ENCODE measurements at regions not wholly inside any gene's neighbourhood (a gene's known extent, or its start where the extent isn't known, plus 50 kb on each side); places are given as distances from the start of the nearest gene placed in this dataset.
A peak's percentile ranks its signal among the peaks of the same experiment; 100 is the strongest.
"Not testable (repeated sequence)": the region's sequence is repeated elsewhere in the genome, so short reads cannot be mapped to it uniquely, and the experiment has no call there.

DNA sequence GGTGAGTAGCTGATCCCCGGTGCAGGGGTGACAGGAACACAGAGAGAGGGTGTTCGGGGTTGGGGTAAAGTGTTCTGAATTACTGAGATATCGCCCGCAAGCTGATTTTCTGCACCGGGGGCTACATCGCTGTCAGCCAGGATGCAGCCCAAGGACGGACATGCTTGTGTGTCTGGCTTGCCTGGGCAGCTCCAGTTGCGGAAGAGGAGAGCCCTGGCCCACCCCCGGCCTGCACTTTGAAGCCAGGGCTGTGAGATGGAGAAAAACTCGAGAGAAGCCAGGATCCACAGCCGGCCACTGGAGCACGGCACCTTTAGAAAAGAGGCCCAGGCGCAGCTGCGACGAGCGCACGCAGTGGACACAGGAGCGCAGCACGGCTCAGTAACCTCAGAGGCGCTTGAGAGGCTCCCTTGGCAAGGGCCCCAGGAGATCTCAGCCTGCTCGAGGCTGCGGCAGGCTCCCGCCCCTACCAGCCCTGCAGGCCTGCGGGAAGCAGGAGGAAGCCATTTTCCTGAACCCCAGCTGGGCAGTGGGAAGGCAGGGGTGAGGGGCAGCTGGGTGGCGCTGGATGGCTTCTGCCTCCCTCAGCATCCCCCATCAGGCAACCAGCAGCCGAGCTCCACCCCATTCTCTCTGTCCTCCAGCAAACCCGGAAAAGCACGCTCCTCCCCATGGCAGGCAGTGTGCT is 59.2 kb downstream of the C9orf50 start:
- DNase-seq (ENCODE audit: low spot score): no peak

- no peak for DNase-seq (ENCODE audit: low spot score)
Observed at GRCh38 chr9:129560881-129561306, 60.0 kb downstream of the C9orf50 start.

DNA sequence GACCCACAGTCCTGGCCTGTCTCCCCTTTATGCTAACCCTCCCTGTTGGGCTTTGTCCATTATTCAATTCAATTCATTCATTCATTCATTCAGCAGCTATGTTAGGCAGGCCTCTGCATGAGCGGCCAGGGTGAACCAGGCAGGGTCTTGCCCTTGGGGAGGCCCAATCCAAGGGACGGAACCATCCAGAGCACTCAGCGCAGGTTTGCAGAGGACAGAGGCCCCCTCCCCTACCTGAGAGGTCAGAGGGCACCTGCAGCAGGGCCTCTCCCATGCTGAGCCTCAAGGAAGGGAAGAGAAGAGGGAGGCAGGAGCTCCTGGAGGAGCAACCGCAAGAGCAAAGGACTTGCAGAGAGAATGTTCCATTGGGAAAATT is 61.4 kb downstream of the C9orf50 start:
- no peak for DNase-seq (ENCODE audit: low spot score)

DNA sequence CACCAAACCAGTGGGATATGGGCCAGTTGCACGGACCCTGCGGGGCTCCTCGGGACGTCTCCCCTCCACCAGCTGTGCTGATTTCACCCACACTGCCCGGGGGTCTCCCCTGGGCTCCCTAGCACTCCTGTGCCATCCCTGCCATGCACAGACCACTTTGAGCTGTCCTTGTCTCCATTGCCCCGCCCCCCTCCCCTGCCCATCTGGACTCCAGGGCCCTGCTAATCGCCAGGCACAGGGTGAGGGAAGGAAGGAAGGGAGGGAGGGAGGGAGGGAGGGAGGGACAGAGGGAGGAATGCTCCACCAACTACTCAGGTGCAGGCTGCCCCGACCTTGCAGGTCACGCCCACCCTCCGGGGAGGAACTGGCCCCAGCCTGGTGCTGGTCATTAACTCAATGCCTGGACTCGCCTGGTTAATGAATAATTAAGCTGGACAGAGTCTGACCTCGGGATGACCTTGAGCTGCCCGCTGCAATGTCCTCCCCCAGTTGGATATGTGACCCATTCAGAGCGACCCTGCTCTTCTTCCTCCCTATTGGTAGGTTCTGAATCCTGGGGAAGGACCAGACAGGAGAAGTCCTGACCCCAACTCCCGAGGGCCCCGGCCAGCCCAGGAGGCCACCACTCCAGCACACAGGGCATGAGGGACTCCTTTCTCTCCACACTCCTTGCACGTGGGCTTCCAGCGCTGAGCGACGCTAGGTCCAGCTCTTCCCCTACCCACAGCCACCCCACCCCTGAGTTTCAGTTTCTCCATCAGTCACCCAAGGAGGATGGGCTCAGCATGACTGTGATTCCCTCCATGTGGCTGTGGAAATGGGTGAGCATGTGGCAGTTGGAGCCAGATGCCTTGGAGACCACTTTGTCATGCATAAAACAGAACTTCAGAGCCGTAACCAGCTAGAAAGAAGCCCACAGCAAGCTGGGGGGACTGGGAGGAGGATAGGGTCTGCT is 62.1 kb downstream of the C9orf50 start:
- no peak for DNase-seq (ENCODE audit: low spot score)

DNA sequence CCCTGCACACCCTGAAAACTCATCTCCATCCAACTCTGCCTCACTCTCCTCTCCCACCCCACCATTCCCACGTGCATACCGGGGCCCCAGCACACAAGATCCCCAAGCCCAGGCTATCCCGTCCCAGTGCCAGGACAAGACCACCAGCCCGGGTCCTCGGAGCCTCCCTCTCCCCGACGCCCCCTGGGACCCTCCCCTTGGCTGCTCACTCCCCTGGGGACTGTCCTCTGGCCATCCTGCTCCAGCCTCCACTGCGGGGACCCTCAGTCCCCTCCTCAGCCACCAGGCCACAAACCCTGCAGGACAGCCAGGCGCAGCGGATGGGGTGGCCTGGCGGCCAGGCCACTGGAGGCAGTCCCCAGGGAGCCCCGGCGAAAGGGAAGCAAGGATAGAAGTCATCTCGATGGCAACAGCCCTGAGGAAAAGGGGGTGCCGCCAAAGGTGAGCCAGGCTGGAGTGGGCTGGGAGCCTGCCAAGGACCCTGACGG is 62.8 kb downstream of the C9orf50 start:
- DNase-seq (ENCODE audit: low spot score): no peak

- DNase-seq (ENCODE audit: low spot score): no peak
Observed at GRCh38 chr9:129557192-129558036, 63.5 kb downstream of the C9orf50 start.

- DNase-seq (ENCODE audit: low spot score): no peak
Observed at GRCh38 chr9:129556491-129557191, 64.3 kb downstream of the C9orf50 start.

GRCh38 chr9:129555512-129556215 is 65.2 kb downstream of the C9orf50 start:
- no peak for DNase-seq (ENCODE audit: low spot score)

DNA sequence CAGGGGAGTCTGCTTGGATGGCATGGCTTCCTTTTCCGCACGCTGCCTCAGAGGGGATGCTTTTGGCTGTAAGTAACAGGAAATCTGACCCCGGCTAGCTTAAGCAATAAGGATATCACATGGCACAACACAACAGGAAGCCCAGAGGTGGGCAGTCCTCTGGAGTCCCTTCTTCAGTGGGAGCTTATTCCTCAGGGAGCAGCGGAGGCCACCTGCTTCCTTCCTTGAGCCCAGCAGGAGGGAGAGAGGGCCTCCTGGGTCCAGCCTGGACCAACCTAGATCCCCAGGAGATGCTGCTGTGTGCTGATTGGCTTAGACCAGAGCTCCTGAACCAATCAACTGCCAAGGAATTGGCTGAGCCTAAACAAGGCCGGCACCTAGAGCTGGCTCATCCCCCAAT is 66.3 kb downstream of the C9orf50 start:
- no peak for DNase-seq (ENCODE audit: low spot score)

DNA sequence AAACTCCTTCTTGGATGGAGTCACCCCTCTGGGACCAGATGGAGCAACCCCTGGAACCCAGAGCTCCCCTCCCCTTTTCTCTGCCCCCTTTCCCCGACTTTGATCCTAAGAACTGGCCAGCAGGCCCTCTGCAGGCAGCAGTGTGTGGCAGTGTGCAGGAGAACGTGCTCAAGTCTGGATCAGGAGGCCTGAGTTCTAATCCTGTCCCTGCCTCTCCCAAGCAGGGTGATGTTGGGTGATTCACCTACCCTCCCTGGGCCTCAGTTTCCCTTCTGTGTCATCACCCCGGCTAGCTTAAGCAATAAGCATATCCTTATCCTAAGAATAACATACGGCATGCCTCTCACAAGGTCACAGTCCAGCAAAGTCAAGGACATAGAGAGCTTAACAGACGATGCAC is 67.6 kb downstream of the C9orf50 start:
- DNase-seq (ENCODE audit: low spot score): no peak

GRCh38 chr9:129552064-129552463 is 68.8 kb downstream of the C9orf50 start:
- DNase-seq (ENCODE audit: low spot score): no peak

GRCh38 chr9:129551393-129551973 is 69.4 kb downstream of the C9orf50 start:
- no peak for DNase-seq (ENCODE audit: low spot score)

DNA sequence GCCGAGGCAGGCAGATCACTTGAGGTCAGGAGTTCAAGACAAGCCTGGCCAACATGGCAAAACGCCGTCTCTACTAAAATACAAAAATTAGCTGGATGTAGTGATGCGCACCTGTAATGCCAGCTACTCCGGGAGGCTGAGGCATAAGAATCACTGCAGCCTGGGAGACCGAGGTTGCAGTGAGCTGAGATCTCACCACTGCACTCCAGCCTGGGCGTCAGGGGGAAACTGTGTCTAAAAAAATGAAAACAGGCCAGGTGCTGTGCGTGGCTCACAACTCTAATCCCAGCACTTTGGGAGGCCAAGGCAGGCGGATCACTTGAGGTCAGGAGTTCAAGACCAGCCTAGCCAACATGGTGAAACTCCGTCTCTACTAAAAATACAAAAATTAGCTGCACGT is 69.9 kb downstream of the C9orf50 start:
- not testable (repeated sequence) for DNase-seq (ENCODE audit: low spot score)

- DNase-seq (ENCODE audit: low spot score): peak; percentile 95
Observed at GRCh38 chr9:129550199-129550839, 70.6 kb downstream of the C9orf50 start.

DNA sequence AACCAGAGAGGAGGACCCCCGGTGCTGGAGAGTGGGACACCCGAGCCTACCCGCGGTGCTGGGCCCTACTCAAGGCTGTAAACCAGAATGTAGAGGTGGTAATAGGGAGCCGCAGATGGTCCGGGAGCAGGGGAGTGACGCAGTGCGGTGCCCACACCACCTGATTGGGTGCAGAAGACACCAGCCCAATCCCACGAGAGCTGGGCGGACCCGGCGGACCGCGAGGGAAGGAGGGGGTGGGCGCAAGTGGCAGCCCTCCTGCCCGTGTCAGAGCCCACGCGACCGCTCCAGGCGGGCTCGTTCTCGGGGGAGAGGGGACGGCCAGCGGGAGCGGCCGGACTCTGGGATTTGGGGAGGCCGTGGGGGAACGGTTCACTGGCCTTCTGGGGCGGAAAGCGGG is 71.2 kb downstream of the C9orf50 start:
- DNase-seq (ENCODE audit: low spot score): peak; percentile 79

DNA sequence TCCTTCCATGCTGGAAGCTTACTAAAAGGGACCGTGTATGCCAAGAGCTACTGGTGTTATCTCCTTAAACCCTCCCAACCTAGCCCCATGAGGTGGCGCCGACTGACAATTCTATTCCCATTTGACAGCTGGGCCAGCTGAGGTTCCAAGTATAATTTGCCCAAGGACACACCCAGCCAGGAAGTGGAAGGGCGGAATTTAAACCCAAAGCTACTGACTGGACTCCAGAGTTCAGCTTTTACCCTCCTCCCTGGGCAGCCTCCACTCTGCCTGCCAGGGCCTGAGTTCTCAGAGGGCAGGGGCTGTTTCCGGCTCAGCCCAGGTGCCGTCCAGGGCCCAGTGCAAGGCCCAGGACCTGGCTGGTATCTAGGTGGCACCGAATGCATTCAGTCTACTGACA is 71.8 kb downstream of the C9orf50 start:
- DNase-seq (ENCODE audit: low spot score): no peak

- DNase-seq (ENCODE audit: low spot score): no peak
Observed at GRCh38 chr9:129548571-129549135, 72.2 kb downstream of the C9orf50 start.

DNA sequence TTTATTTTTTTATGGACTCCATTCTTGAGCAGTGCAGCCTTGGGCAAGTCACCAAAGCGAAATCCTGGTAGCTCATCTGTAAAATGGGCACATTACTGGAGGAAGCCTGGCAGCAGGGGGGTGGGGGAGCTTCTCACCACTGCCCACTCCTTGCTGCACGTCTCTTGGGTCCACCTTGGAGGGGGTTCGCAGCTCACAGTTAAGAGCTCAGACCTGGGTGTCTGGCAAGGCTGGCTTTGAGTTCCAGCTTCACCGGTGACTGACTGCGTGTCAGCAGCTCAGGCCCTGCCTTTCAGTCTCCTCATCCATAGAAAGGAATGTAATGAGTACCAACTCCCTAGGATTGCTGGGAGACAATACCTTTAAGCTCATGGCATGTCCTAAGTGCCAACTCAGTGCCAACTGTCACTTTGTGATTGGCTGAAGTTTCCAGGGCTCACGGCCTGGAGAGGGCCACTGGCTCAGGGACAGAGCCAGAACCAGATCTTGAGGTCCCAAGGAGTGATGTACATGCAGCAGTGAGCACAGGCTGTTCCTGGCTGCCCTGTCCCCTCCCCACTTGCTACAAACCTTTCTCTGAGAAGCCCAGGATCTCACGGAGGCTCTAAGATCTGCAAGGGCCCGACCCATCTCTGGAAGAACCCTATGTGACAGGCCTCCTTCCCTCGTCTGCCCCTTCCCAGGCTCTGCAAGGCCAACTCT is 72.9 kb downstream of the C9orf50 start:
- no peak for DNase-seq (ENCODE audit: low spot score)

DNA sequence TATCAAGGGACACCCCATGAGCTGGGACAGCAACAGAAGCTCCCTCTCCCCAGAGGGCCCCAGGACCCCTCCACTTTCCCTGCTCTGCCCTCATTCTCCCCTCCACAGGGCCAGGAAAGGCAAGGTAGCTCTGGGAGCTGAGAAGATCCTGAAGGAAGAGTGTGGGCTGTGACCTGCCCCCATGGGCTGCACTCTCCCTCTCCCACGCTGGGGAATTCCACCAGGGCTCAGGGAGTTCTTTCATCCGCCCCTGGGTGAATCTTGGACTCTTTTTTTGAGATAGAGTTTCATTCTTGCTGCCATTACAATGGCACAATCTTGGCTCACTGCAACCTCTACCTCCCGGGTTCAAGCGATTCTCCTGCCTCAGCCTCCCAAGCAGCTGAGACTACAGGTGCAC is 73.8 kb downstream of the C9orf50 start:
- DNase-seq (ENCODE audit: low spot score): no peak
